Stimulated activated CD8-positive, alpha-beta memory T cell treated with anti-CD3 and anti-CD28 coated beads, Interleukin-4, amount 100 ng/mL, for 24 hours (primary cell): ENCODE measurements at regions not wholly inside any gene's neighbourhood (a gene's known extent, or its start where the extent isn't known, plus 50 kb on each side); places are given as distances from the start of the nearest gene placed in this dataset.

Source experiments
- DNase-seq: peaks from one replicate; pipeline ENCODE4 v3.0.0-alpha.2; 2020; ENCODE audit warnings: low read depth

- DNase-seq = no peak
These were observed 55.5 kb downstream of the MID1IP1 start for GRCh38 chrX:38856670-38857265.

GRCh38 chrX:38857736-38858523 lies 56.7 kb downstream of the MID1IP1 start:
- no peak for DNase-seq

GRCh38 chrX:38859602-38860001 lies 58.3 kb downstream of the MID1IP1 start:
- no peak for DNase-seq

DNA sequence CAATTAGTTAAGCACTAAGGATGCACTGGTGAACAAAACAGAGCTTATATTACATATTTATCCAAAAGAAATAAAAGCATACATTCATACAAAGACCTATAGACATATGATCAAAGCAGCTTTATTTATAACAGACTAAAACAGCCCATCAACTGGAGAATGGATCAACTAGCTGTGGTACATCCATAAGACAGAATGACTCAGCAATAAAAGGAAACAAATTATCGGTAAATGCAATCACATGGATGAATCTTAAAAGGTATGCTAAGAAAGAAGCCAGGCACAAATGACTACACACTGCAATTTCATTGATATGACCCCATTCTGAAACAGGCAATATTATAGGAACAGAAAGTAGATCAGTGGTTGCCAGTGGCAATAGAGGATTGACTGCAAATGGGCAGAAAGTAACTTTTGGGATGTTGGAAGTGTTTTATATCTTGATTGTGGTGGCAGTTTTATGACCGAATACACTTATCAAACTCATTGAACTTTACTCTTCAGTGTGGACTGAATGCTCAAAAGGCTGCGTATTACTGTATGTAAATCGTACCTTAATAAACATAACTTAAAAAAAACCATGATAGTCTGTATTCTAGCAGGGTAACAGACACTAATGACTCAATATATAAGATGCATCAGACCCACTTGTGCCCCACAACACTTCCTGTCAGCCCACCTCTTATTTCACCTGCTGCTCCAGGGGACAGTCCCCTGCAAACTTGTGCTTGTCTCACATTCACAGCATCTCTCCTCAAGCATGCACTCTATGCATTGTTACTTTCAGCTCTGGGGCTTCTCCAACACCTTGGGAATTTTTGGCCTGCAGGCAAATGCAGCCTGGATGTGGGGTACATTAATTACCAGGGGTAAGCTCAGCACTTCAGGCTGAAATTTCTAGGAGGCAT lies 59.1 kb downstream of the MID1IP1 start:
- DNase-seq = peak; percentile 1

DNA sequence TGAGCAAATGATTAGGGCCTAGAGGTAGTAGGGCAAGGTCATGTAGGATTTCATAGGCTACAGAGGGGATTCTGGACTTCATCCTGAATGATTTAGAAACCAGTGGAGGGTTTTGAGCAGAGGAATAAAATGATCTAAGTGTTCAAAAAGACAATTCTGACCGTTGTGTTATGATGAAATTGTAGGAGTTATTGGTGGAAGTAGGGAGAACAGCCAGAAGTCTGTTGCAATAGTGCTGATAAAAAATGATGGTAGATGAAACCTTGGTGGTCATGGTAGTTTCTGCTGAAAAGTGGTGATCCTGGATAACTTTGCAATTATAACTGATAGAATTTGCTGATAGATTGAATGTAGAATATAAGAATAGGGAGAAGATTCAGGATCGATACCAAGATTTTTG lies 60.2 kb downstream of the MID1IP1 start:
- DNase-seq = no peak

GRCh38 chrX:38862100-38862499 lies 60.8 kb downstream of the MID1IP1 start:
- DNase-seq = no peak

- DNase-seq = no peak
These were observed 62.9 kb downstream of the MID1IP1 start for GRCh38 chrX:38864165-38864564.

- no peak for DNase-seq
These were observed 67.1 kb downstream of the MID1IP1 start for GRCh38 chrX:38868321-38868720.

DNA sequence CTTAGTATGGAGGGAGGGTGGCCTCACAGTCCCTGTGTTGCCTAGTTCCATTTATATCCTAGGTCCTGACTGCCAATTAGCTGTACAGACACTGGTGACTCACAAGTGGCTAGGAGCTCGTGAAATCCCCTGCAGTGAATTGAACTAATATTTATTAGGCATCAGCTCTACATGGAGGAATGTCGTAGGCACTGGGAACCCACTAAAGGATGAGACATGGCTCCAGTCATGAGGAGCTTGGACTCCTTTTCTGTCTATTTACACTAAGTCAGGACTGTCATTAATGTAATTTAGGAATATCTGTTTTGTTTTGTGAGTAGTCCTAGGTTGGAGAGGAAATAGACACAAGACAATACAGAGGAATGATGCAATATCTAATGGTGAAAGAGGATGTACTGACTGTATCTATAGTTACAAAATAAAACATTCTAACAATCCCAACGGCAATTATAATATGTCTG lies 67.7 kb downstream of the MID1IP1 start:
- no peak for DNase-seq

- no peak for DNase-seq
These were observed 69.2 kb downstream of the MID1IP1 start for GRCh38 chrX:38870361-38870895.

DNA sequence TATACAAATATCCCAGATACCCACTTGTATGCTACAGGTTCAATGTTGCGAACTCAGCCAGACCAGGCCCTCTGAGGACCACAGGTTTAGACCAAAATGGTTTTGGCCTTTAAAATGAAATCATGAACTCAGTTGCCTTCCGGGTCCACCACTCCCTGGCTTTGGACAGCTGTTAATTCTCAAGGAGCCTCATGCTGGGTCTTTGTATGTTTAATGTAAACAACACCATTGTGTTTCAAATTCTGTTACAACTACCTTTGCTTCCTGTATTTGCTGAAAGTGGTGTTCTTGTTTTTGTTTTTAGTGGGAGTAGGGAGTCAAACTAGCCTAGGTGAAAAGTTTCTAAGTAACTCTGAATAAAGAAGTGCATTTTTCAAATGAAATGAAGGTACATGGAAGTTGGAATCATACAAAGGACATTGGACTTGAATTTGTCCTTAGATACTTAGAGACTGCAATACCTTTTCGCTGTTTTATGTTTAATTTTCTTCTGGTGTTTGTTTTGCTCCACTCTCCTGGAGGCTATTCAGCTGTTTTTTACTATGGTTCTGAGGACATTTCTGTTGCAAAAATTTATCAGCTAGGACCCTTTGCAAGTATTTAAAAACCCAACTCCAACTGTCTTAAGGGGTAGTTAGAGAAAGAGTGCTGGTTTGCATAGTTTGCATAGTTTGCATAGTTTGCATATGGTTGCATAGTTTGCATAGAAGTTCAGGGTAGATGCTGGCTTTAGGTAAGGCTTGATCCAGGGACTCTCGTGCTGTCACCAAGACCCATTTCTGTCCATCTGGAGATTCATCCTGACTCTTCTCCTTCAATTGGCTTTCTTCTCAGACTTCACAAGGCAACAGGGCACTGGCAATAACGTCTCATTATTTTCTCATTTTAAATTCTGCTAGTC lies 70.1 kb downstream of the MID1IP1 start:
- DNase-seq = no peak

DNA sequence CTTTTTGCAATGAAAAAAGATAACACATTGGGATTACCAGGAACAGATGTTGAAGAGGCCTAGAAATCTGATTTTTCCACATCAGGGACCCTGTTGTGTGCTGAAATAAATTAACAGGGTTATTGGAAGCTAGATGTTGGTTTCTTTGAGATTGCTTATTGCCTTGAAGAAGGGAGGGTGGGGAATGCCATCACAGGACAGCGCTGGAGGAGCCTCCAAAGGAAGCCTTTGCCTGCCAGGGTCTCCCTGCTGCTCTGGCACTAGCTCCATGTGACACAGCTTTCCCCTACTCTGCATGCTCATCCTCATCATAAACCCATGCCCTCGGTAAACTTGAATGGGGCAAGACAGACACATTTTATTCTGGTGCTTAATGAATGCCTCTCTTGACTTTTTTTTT lies 76.1 kb downstream of the MID1IP1 start:
- no peak for DNase-seq

DNA sequence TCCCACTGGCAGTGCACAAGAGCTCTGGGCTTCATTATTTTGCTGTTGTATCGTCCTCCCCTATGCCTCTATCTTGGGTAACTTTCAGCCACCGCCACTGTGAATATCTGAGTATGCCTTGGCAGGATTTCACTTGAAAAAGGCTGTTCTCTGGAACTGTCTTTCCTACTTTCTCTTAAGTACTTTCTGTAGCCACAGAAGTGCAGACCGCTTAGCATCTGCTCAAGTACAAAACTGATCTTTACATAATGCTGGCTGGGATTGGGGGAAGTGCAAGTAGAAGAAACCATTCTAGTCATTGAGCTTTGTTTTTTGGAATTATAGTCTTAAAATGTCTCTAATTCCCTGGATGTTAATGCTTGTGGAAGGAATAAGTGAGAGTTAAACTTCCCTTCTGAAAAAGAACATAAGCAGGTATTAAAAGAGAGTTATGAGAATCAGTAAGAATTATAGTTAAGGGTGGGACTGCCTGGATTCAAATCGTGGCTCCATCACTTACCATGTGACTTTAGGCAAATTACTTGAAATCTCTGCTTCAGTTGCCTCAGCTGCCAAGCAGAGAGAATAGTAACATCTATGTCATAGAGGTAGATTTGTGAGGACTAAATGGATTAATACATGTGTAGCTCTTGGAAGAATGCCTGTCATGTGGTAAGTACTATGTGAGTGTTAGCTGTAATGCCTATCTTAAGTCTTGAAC lies 77.5 kb downstream of the MID1IP1 start:
- DNase-seq = no peak

DNA sequence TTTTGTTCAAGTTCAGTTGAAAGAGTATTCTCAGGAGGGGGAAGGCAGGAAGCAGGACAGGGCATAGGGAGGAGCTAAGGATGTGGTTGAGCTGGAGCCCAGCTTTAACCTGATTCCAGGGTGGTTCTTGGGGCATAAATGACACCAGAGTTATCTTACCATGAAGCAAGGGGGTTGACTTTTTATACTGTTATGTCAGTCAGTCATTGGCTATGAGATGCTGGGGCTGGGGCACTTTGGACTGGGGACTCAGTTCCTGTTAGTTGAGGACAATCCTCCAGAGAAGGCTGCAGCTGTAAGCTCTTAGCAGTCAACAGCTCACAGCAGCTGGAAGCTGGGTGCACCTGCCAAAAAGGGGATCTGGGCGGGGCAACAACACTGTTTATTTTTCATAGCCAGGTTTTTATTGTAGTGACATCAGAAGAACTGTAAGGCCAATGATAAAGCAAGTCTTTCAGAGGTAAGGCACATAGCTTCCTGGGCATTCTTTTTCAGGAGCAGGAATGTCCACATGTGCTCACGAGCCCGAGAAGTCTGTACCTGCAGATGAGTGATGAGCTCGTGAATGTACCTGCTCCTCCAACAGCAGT lies 78.5 kb downstream of the MID1IP1 start:
- DNase-seq = no peak

GRCh38 chrX:38880296-38880854 lies 79.1 kb downstream of the MID1IP1 start:
- DNase-seq = no peak

DNA sequence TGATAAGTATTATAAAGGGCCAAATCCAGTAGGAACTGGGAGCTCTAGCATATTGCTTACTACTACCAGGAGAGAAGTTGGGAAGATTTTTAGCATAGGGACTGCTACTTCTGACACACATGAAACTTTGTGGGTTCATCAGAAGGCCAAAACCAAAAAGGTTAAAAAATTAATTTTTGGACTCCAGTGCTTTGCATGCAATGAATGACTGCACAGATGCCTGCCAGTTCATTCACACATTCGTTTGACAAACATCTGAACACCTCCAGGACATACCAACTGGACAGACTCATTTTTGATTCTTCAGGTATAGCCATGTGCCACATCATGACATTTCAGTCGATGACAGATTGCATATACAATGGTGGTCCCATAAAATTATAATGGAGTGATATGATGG lies 79.8 kb downstream of the MID1IP1 start:
- DNase-seq = no peak

- no peak for DNase-seq
These were observed 80.5 kb downstream of the MID1IP1 start for GRCh38 chrX:38881727-38882126.

GRCh38 chrX:38882894-38883626 lies 81.8 kb downstream of the MID1IP1 start:
- DNase-seq = no peak

DNA sequence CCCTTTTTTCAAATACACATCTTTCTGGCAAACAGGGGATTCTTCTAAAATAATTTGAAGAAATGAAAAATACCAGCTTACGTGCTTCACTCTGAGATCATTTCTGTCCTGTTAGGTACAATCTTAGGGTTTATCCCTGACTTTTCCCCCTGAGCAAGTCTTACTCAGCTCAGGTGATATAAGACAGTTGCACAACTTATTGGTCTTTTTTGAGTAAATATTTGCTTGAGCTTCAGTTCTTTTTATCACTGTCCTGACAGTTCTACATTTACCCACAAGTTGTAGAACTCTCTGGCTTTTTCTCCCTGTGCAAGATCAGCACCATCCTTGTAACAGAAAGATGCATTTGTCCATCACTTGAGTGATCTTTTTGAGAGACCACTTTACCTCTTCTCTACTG lies 84.9 kb downstream of the MID1IP1 start:
- no peak for DNase-seq
